Fibroblast of upper back skin (primary cell): ENCODE measurements at regions not wholly inside any gene's neighbourhood (a gene's known extent, or its start where the extent isn't known, plus 50 kb on each side); places are given as distances from the start of the nearest gene placed in this dataset.
"Not testable (repeated sequence)": the region's sequence is repeated elsewhere in the genome, so short reads cannot be mapped to it uniquely, and the experiment has no call there.

ENCODE experiments used
- DNase-seq: peaks from one replicate; pipeline ENCODE4 v3.0.0-alpha.2; 2013

- DNase-seq = peak; percentile 29
These were observed 377.8 kb upstream of the CLINT1 start for GRCh38 chr5:158236511-158237335.

- DNase-seq = no peak
These were observed 376.2 kb upstream of the CLINT1 start for GRCh38 chr5:158235159-158235547.

- DNase-seq = peak; percentile 32
These were observed 375.6 kb upstream of the CLINT1 start for GRCh38 chr5:158234323-158235158.

- DNase-seq = no peak
These were observed 374.9 kb upstream of the CLINT1 start for GRCh38 chr5:158233735-158234322.

- DNase-seq = not testable (repeated sequence)
These were observed 368.4 kb upstream of the CLINT1 start for GRCh38 chr5:158227314-158227713.

- DNase-seq = no peak
These were observed 367.6 kb upstream of the CLINT1 start for GRCh38 chr5:158226496-158226895.

GRCh38 chr5:158224253-158224652 lies 365.3 kb upstream of the CLINT1 start:
- no peak for DNase-seq

GRCh38 chr5:158223054-158223600 lies 364.2 kb upstream of the CLINT1 start:
- DNase-seq = no peak

GRCh38 chr5:158212917-158213316 lies 354.0 kb upstream of the CLINT1 start:
- no peak for DNase-seq

GRCh38 chr5:158212237-158212636 lies 353.3 kb upstream of the CLINT1 start:
- no peak for DNase-seq

GRCh38 chr5:158209219-158209908 lies 350.4 kb upstream of the CLINT1 start:
- no peak for DNase-seq

- DNase-seq = no peak
These were observed 348.8 kb upstream of the CLINT1 start for GRCh38 chr5:158207733-158208132.

GRCh38 chr5:158205992-158206391 lies 347.0 kb upstream of the CLINT1 start:
- no peak for DNase-seq

- no peak for DNase-seq
These were observed 344.3 kb upstream of the CLINT1 start for GRCh38 chr5:158203261-158203660.

GRCh38 chr5:158202801-158203200 lies 343.9 kb upstream of the CLINT1 start:
- DNase-seq = no peak

GRCh38 chr5:158200619-158201018 lies 341.7 kb upstream of the CLINT1 start:
- no peak for DNase-seq

- DNase-seq = no peak
These were observed 339.7 kb upstream of the CLINT1 start for GRCh38 chr5:158198636-158199035.

GRCh38 chr5:158195416-158196210 lies 336.7 kb upstream of the CLINT1 start:
- no peak for DNase-seq

- DNase-seq = no peak
These were observed 335.6 kb upstream of the CLINT1 start for GRCh38 chr5:158194561-158194976.

GRCh38 chr5:158193395-158193794 lies 334.4 kb upstream of the CLINT1 start:
- DNase-seq = not testable (repeated sequence)

- no peak for DNase-seq
These were observed 321.5 kb upstream of the CLINT1 start for GRCh38 chr5:158180407-158180806.

- no peak for DNase-seq
These were observed 320.3 kb upstream of the CLINT1 start for GRCh38 chr5:158179271-158179670.
